HEK293 (cell line): ENCODE measurements at regions not wholly inside any gene's neighbourhood (a gene's known extent, or its start where the extent isn't known, plus 50 kb on each side); places are given as distances from the start of the nearest gene placed in this dataset.

ENCODE experiments used
- HOXA7 ChIP-seq: sonication (generic); formaldehyde crosslinking; IDR thresholded peaks from 2 replicates; pipeline ENCODE4 v1.8.1; 2022; ENCODE audit warnings: missing genetic modification reagents, borderline replicate concordance
- SETDB1 ChIP-seq: IDR thresholded peaks from one replicate; pipeline ENCODE4 v1.6.1; 2017; ENCODE audit warnings: mild to moderate bottlenecking, low read length, moderate library complexity, mixed read lengths; ENCODE audit not compliant: insufficient read length
- ZBTB17 ChIP-seq: fragments of 450-650 bp; formaldehyde crosslinking; IDR thresholded peaks from 2 replicates; pipeline ENCODE4 v1.5.1; 2016; ENCODE audit warnings: missing biosample characterization, missing genetic modification characterization

- no peak for TF ChIP-seq HOXA7
- TF ChIP-seq ZBTB17 (tag by site-specific recombination) = no peak
- TF ChIP-seq SETDB1 = no peak
These were observed 1536.4 kb downstream of the TECRL start for GRCh38 chr4:62872856-62873255.
